Aorta (tissue), 5 donors: ENCODE measurements at regions not wholly inside any gene's neighbourhood (a gene's known extent, or its start where the extent isn't known, plus 50 kb on each side); places are given as distances from the start of the nearest gene placed in this dataset.
"Not testable (repeated sequence)": the region's sequence is repeated elsewhere in the genome, so short reads cannot be mapped to it uniquely, and the experiment has no call there.

Experiments
- ATAC-seq: fragments of 200-7000 bp; cut with Tn5 transposase; one replicate; pipeline ENCODE4 v1.9.1; 2022; ENCODE audit warnings: moderate library complexity; ENCODE audit not compliant: low FRiP score
- DNase-seq, 2 donors: peaks; one replicate each; pipeline ENCODE4 v3.0.0-alpha.2; 2020
- H3K27ac ChIP-seq, 2 donors: one replicate each; pipeline ENCODE4 v1.5.1; 2013; ENCODE audit warnings: low read length in 2 of 2, mild to moderate bottlenecking in 2 of 2, moderate library complexity in 2 of 2, control low read depth in 1 of 2, inconsistent platforms in 1 of 2, low read depth in 1 of 2
- H3K27me3 ChIP-seq, 2 donors: one replicate each; pipeline ENCODE4 v1.6.1; 2013; ENCODE audit warnings: control low read depth in 1 of 2, low read length in 1 of 2, mild to moderate bottlenecking in 1 of 2, moderate library complexity in 1 of 2; ENCODE audit not compliant: insufficient read depth in 2 of 2, control insufficient read depth in 1 of 2
- H3K36me3 ChIP-seq, 2 donors: one replicate each; pipeline ENCODE4 v1.6.1; 2013; ENCODE audit warnings: control low read depth in 1 of 2, low read length in 1 of 2, mild to moderate bottlenecking in 1 of 2; ENCODE audit not compliant: insufficient read depth in 2 of 2, control insufficient read depth in 1 of 2
- H3K4me1 ChIP-seq, 2 donors: one replicate each; pipeline ENCODE4 v1.6.1; 2013; ENCODE audit warnings: low read length in 2 of 2, control low read depth in 1 of 2, mild to moderate bottlenecking in 1 of 2, moderate library complexity in 1 of 2; ENCODE audit not compliant: insufficient read depth in 2 of 2, control insufficient read depth in 1 of 2
- H3K4me3 ChIP-seq, 2 donors: one replicate each; pipeline ENCODE4 v1.5.1; 2013; ENCODE audit warnings: low read length in 2 of 2, control low read depth in 1 of 2, mild to moderate bottlenecking in 1 of 2
- H3K9me3 ChIP-seq: one replicate; pipeline ENCODE4 v1.6.1; 2013; ENCODE audit warnings: mild to moderate bottlenecking, low read length; ENCODE audit not compliant: control insufficient read depth
- WGBS, 2 donors: extraction: QIAGEN DNeasy Blood & Tissue Kit; methylation state at CpG; one replicate each; pipeline ENCODE4 v1.1.7; 2013; 5-methylcytosine and 5-hydroxymethylcytosine counted together
- intact Hi-C, 2 donors: fragments of 100-400 bp; cut with DNase I; formaldehyde crosslinking; loops; one replicate each; pipeline versions ENCODE4 v1.14.2 to v1.15.0; 2022
- donor health status: healthy with polysubstance abuse.
- donor health status: Bipolar disorder and iron deficiency.
- donor health status: DM: no; HTN: no; CAD: no.
- donor health status: DM: no; HTN: no; CAD: no.
- donor health status: DM: yes; HTN: yes; CAD: no.

GRCh38 chr2:239593455-239593854, 192.6 kb upstream of the HDAC4 start:
- DNase-seq (peak in 1 of 2 donors; percentile 35), ATAC-seq (no peak)
- H3K4me1 ChIP-seq = no peaks in the 10 kb centered on the region
- H3K36me3 ChIP-seq = no peaks in the 10 kb centered on the region
- H3K27ac ChIP-seq = no peak overlapping the region
- WGBS, 2 donors = 94 to 97% methylated on average over 6 of the region's 6 CpGs
- no peaks in the 10 kb centered on the region for H3K27me3 ChIP-seq
- intact Hi-C loops = no loop called here
- H3K9me3 ChIP-seq = no peaks in the 10 kb centered on the region
- H3K4me3 ChIP-seq = no peak overlapping the region

GRCh38 chr2:239592629-239593290, 191.9 kb upstream of the HDAC4 start:
- H3K27ac ChIP-seq, ATAC-seq, H3K4me3 ChIP-seq, H3K36me3 ChIP-seq, intact Hi-C loops, H3K27me3 ChIP-seq, H3K9me3 ChIP-seq, H3K4me1 ChIP-seq: not testable (repeated sequence)
- peak in 1 of 2 donors; percentile 20 for DNase-seq
- WGBS, 2 donors = 94 to 96% methylated on average over 12 to 16 of the region's 16 CpGs

- Histone ChIP-seq H3K4me1 (no peaks in the 10 kb centered on the region), H3K4me3 (no peak overlapping the region), H3K9me3 (no peaks in the 10 kb centered on the region), H3K27me3 (no peaks in the 10 kb centered on the region), H3K36me3 (no peaks in the 10 kb centered on the region), H3K27ac (no peak overlapping the region)
- ATAC-seq (no peak), DNase-seq (peak; percentile 34 to 51)
- intact Hi-C loops = no loop called here
- 91 to 92% methylated on average over 21 of the region's 21 CpGs for WGBS, 2 donors
These were observed 190.4 kb upstream of the HDAC4 start for GRCh38 chr2:239590995-239591915.

- Histone ChIP-seq H3K4me3 (no peak overlapping the region), H3K27me3 (no peaks in the 10 kb centered on the region), H3K4me1 (no peaks in the 10 kb centered on the region), H3K27ac (no peak overlapping the region), H3K36me3 (no peaks in the 10 kb centered on the region), H3K9me3 (no peaks in the 10 kb centered on the region)
- no peak for ATAC-seq
- WGBS, 2 donors = 82 to 83% methylated on average over 5 of the region's 5 CpGs
- peak in 1 of 2 donors; percentile 42 for DNase-seq
- intact Hi-C loops = no loop called here
These were observed 189.5 kb upstream of the HDAC4 start for GRCh38 chr2:239590276-239590675.

GRCh38 chr2:239589833-239590232, 189.0 kb upstream of the HDAC4 start:
- Histone ChIP-seq H3K4me3 (no peak overlapping the region), H3K4me1 (no peaks in the 10 kb centered on the region), H3K9me3 (no peaks in the 10 kb centered on the region), H3K27me3 (no peaks in the 10 kb centered on the region), H3K27ac (no peak overlapping the region), H3K36me3 (no peaks in the 10 kb centered on the region)
- DNase-seq (peak in 1 of 2 donors; percentile 67), ATAC-seq (no peak)
- 75 to 78% methylated on average over 8 to 10 of the region's 10 CpGs for WGBS, 2 donors
- intact Hi-C loops = no loop called here

GRCh38 chr2:239589270-239589825, 188.5 kb upstream of the HDAC4 start:
- Histone ChIP-seq H3K27me3 (no peaks in the 10 kb centered on the region), H3K36me3 (no peaks in the 10 kb centered on the region), H3K9me3 (no peaks in the 10 kb centered on the region), H3K4me3 (no peak overlapping the region), H3K27ac (no peak overlapping the region), H3K4me1 (no peaks in the 10 kb centered on the region)
- ATAC-seq = no peak
- WGBS, 2 donors = 81 to 84% methylated on average over 7 of the region's 7 CpGs
- peak; percentile 18 to 63 for DNase-seq
- intact Hi-C loops = no loop called here

GRCh38 chr2:239588451-239589269, 187.8 kb upstream of the HDAC4 start:
- no peak for ATAC-seq
- H3K36me3 ChIP-seq = no peaks in the 10 kb centered on the region
- 91 to 92% methylated on average over 13 of the region's 13 CpGs for WGBS, 2 donors
- peak; percentile 34 to 49 for DNase-seq
- intact Hi-C loops = no loop called here
- H3K27me3 ChIP-seq = no peaks in the 10 kb centered on the region
- no peaks in the 10 kb centered on the region for H3K4me1 ChIP-seq
- H3K9me3 ChIP-seq = no peaks in the 10 kb centered on the region
- no peak overlapping the region for H3K27ac ChIP-seq
- no peak overlapping the region for H3K4me3 ChIP-seq

GRCh38 chr2:239587841-239588240, 187.0 kb upstream of the HDAC4 start:
- Histone ChIP-seq H3K9me3 (no peaks in the 10 kb centered on the region), H3K27me3 (no peaks in the 10 kb centered on the region), H3K4me3 (no peak overlapping the region), H3K36me3 (no peaks in the 10 kb centered on the region), H3K27ac (no peak overlapping the region), H3K4me1 (no peaks in the 10 kb centered on the region)
- DNase-seq (peak; percentile 32 to 40), ATAC-seq (no peak)
- 76 to 84% methylated on average over 14 of the region's 14 CpGs for WGBS, 2 donors
- intact Hi-C loops = no loop called here
